HFFc6 (cell line): ENCODE measurements at regions not wholly inside any gene's neighbourhood (a gene's known extent, or its start where the extent isn't known, plus 50 kb on each side); places are given as distances from the start of the nearest gene placed in this dataset.

ENCODE experiments used
- DNase-seq: peaks from one replicate; pipeline ENCODE4 v3.0.0-alpha.2; 2018
- H3K27ac Mint-ChIP-seq: 2 replicates; pipeline ENCODE4 v1.8.0; 2020; ENCODE audit warnings: mild to moderate bottlenecking, mixed read lengths
- H3K27me3 Mint-ChIP-seq: 2 replicates; pipeline ENCODE4 v1.8.0; 2021; ENCODE audit warnings: mild to moderate bottlenecking, moderate library complexity, mixed read lengths; ENCODE audit not compliant: insufficient read depth
- H3K36me3 Mint-ChIP-seq: 2 replicates; pipeline ENCODE4 v1.8.0; 2021; ENCODE audit warnings: low read depth, mixed read lengths
- H3K4me1 Mint-ChIP-seq: 2 replicates; pipeline ENCODE4 v1.8.0; 2020; ENCODE audit warnings: low read depth, mixed read lengths
- H3K4me3 Mint-ChIP-seq: 2 replicates; pipeline ENCODE4 v1.8.0; 2020; ENCODE audit warnings: mild to moderate bottlenecking, moderate library complexity, mixed read lengths
- H3K9me3 Mint-ChIP-seq: 2 replicates; pipeline ENCODE4 v1.8.0; 2020; ENCODE audit warnings: mild to moderate bottlenecking, mixed read lengths
- TF ChIP-seq, protein P1 (sequence below): fragments of 200-600 bp; sonication (generic); IDR thresholded peaks from 2 replicates; pipeline ENCODE4 v1.5.0; 2021; ENCODE audit warnings: antibody characterized with exemption, mild to moderate bottlenecking

DNA sequence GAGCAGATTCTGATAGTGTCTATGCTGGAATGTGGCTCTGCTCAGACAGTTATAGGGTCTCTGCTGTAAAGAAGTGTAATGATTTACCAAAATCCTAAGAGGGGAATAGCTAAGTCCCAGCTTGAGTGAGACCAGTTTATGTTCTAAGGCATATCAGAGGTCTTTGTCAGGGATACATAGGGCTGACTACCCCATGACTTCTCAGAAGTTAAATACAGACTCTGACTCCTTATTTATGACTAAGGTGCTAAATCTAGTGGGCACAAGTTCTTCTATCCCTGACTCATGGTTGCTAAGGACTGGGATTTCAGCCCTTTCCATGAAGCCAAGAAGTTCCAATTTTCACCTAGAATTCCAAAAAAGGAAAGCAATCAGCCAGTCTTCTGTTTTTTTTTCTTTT is 192.6 kb upstream of the POU1F1 start:
- Mint-ChIP-seq H3K4me1 (peaks cover 15% of the 10 kb centered on the region; the same call in 1 of the 2 replicates), H3K27ac (no peak overlapping the region), H3K9me3 (peaks cover 17% of the 10 kb centered on the region), H3K36me3 (peaks cover 13% of the 10 kb centered on the region; the same call in 1 of the 2 replicates), H3K27me3 (peaks cover 4% of the 10 kb centered on the region; the same call in 1 of the 2 replicates), H3K4me3 (no peak overlapping the region)
- no peak for DNase-seq
- TF ChIP-seq, protein P1, sequence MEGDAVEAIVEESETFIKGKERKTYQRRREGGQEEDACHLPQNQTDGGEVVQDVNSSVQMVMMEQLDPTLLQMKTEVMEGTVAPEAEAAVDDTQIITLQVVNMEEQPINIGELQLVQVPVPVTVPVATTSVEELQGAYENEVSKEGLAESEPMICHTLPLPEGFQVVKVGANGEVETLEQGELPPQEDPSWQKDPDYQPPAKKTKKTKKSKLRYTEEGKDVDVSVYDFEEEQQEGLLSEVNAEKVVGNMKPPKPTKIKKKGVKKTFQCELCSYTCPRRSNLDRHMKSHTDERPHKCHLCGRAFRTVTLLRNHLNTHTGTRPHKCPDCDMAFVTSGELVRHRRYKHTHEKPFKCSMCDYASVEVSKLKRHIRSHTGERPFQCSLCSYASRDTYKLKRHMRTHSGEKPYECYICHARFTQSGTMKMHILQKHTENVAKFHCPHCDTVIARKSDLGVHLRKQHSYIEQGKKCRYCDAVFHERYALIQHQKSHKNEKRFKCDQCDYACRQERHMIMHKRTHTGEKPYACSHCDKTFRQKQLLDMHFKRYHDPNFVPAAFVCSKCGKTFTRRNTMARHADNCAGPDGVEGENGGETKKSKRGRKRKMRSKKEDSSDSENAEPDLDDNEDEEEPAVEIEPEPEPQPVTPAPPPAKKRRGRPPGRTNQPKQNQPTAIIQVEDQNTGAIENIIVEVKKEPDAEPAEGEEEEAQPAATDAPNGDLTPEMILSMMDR = no peak

DNA sequence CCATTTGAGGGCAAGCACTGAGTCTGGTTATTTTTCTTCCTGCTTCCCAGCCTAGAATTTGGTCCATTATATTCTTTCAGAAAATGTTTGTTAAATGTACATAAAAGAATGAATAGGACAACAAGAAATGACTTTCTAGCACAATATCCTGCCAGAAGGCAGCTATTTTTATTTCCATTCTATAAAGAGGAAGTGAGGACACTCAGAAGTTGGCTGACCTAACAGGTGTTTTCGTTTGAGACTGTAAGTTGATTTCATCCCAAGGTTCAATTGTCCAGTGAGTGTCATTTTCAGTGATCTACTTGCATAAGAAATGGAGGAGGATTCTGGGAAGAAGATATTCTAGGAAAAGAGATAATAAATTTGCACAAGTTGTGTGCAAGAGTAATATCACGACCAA is 191.9 kb upstream of the POU1F1 start:
- Mint-ChIP-seq H3K27me3 (peaks cover 4% of the 10 kb centered on the region; the same call in 1 of the 2 replicates), H3K9me3 (peaks cover 9% of the 10 kb centered on the region), H3K4me1 (peaks cover 15% of the 10 kb centered on the region; the same call in 1 of the 2 replicates), H3K36me3 (peaks cover 7% of the 10 kb centered on the region; the same call in 1 of the 2 replicates), H3K27ac (no peak overlapping the region), H3K4me3 (no peak overlapping the region)
- TF ChIP-seq, protein P1 = no peak
- DNase-seq = no peak

GRCh38 chr3:87462228-87462627 is 185.8 kb upstream of the POU1F1 start:
- DNase-seq = no peak
- Mint-ChIP-seq H3K4me1 (peaks cover 22% of the 10 kb centered on the region; the same call in 1 of the 2 replicates), H3K36me3 (peaks cover 7% of the 10 kb centered on the region; the same call in 1 of the 2 replicates), H3K9me3 (peaks cover 7% of the 10 kb centered on the region), H3K4me3 (no peak overlapping the region), H3K27ac (no peak overlapping the region), H3K27me3 (peaks cover 4% of the 10 kb centered on the region; the same call in 1 of the 2 replicates)
- TF ChIP-seq, protein P1 = no peak

- Mint-ChIP-seq H3K27me3 (0 out of 2 replicates have a peak, but pooled peaks cover 1% of the 10 kb centered on the region), H3K4me3 (no peak overlapping the region), H3K4me1 (peaks cover 22% of the 10 kb centered on the region; the same call in 1 of the 2 replicates), H3K36me3 (peaks cover 7% of the 10 kb centered on the region; the same call in 1 of the 2 replicates), H3K9me3 (peaks cover 7% of the 10 kb centered on the region), H3K27ac (no peak overlapping the region)
- TF ChIP-seq, protein P1 = no peak
- no peak for DNase-seq
Observed at GRCh38 chr3:87461443-87461842, 185.1 kb upstream of the POU1F1 start.

GRCh38 chr3:87461036-87461435 is 184.7 kb upstream of the POU1F1 start:
- Mint-ChIP-seq H3K27me3 (0 out of 2 replicates have a peak, but pooled peaks cover 1% of the 10 kb centered on the region), H3K36me3 (peaks cover 5% of the 10 kb centered on the region; the same call in 1 of the 2 replicates), H3K27ac (no peak overlapping the region), H3K4me3 (no peak overlapping the region), H3K9me3 (peaks cover 4% of the 10 kb centered on the region), H3K4me1 (peaks cover 22% of the 10 kb centered on the region; the same call in 1 of the 2 replicates)
- no peak for DNase-seq
- TF ChIP-seq, protein P1 = no peak
